ENCODE measurements at regions not wholly inside any gene's neighbourhood (a gene's known extent, or its start where the extent isn't known, plus 50 kb on each side); places are given as distances from the start of the nearest gene placed in this dataset.

DNA sequence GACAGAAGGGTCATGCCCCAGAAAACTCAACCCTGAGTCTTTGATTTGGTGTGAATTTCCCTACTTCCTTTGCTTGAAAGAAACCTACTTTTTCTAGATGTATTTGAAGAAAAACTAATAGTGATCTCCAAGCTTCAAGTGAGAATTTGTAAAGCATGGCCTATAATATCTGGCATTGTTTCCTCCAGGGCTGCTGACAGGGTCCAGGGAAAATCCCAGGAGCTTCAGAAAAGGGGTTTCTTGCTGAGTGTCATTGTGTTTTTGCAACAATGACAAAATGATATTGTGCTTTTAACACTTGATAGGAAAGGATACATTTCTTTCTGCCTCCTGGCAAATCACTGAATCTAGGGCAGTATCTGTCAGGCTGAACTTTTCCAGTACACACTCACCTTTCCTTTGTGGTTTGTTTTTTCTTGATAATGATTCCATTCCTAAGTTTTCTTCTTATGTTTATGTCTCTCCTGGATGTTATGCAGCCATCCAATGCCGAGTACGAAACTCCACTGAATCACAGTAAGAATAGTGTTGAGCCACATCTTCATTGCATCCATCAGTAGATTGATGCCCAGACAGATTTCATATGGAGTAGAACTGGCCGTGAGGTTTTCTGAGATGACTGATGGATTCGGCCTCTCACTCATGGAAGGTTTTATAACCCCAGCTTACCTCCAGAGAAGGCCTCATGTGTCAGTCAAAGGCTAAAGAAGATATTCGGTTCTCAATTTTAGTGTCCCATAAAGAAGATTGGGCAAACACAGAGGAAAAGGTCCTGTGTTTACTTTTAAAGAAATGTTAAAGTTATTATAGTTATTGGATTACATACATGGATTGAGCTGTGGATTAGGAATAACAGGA is 76.9 kb upstream of the STEAP1B start:
- TF ChIP-seq JUN (IDR thresholded peaks at IDR 0.05; ENCODE audit: low read depth, low read length), result no peak
- TF ChIP-seq SRF (IDR thresholded peaks at IDR 0.05; ENCODE audit: low read depth, low read length), result no peak
